GM12878 (cell line): ENCODE measurements at regions not wholly inside any gene's neighbourhood (a gene's known extent, or its start where the extent isn't known, plus 50 kb on each side); places are given as distances from the start of the nearest gene placed in this dataset.

Experiments used
- ATAC-seq: fragments of 200-7000 bp; cut with Tn5 transposase; 3 replicates; pipeline ENCODE4 v1.9.1; 2020; ENCODE audit warnings: mild to moderate bottlenecking, moderate library complexity
- BruUV-seq: library from RNA; stranded (reverse); fragments of 400-500 nt; replicated peaks from 2 replicates; lab custom pipeline; 2021; lab: Mats Ljungman, UMichigan
- CTCF ChIA-PET: fragments of 300-600 bp; sonication (Branson Sonifier 250); formaldehyde crosslinking; extraction: SDS; loops from one replicate; lab custom pipeline; 2021; ENCODE audit warnings: inconsistent platforms; lab: Yijun Ruan, JAX
- POLR2A ChIA-PET: fragments of 350-600 bp; formaldehyde crosslinking; extraction: SDS; loops from one replicate; lab custom pipeline; 2021; ENCODE audit warnings: inconsistent platforms; lab: Charles Lee
- RAD21 ChIA-PET: fragments of 300-600 bp; sonication (Branson Sonifier 250); formaldehyde crosslinking; loops from one replicate; lab custom pipeline; 2023; ENCODE audit warnings: antibody characterized with exemption; ENCODE audit not compliant: unreplicated experiment; lab: Charles Lee
- SMC1A ChIA-PET: fragments of 300-600 bp; sonication (Branson Sonifier 250); formaldehyde crosslinking; loops from one replicate; lab custom pipeline; 2023; ENCODE audit not compliant: unreplicated experiment, uncharacterized antibody; lab: Charles Lee
- DNase-seq: peaks from one replicate; pipeline ENCODE4 v3.0.0-alpha.2; 2011; ENCODE audit warnings: low read depth, low spot score
- FAIRE-seq: peaks from 3 replicates; lab custom pipeline; 2011; peaks lifted over from hg19 to GRCh38; lab: Jason Lieb, UNC
- H2AFZ ChIP-seq: 2 replicates; pipeline ENCODE4 v1.6.0; 2011; ENCODE audit warnings: low read depth, low read length, control low read depth; ENCODE audit not compliant: control insufficient read depth
- H3K27ac ChIP-seq: 2 replicates; pipeline ENCODE4 v1.5.1; 2011; ENCODE audit warnings: control low read depth; ENCODE audit not compliant: control insufficient read depth, insufficient read depth
- H3K27me3 ChIP-seq, 2 experiments: replicated peaks in 1 of 2; 2 replicates each; pipeline versions ENCODE4 v1.6.0 to v1.6.1; 2011; ENCODE audit warnings: low read length in 1 of 2; ENCODE audit not compliant: control insufficient read depth in 2 of 2, insufficient read depth in 2 of 2
- H3K36me3 ChIP-seq, 2 experiments: 2 replicates each; pipeline ENCODE4 v1.5.1; 2011; ENCODE audit warnings: low read length in 1 of 2; ENCODE audit not compliant: control insufficient read depth in 2 of 2, insufficient read depth in 2 of 2
- H3K4me1 ChIP-seq: 2 replicates; pipeline ENCODE4 v1.6.1; 2011; ENCODE audit warnings: mild to moderate bottlenecking, low read length, moderate library complexity, mixed read lengths; ENCODE audit not compliant: control insufficient read depth, insufficient read depth
- H3K4me2 ChIP-seq: 2 replicates; pipeline ENCODE4 v1.6.0; 2011; ENCODE audit warnings: control low read depth; ENCODE audit not compliant: control insufficient read depth, insufficient read depth
- H3K4me3 ChIP-seq: fragments of 200-600 bp; sonication (generic); 2 replicates; pipeline ENCODE4 v1.5.1; 2016
- H3K79me2 ChIP-seq: 2 replicates; pipeline ENCODE4 v1.6.0; 2011; ENCODE audit warnings: low read length; ENCODE audit not compliant: control insufficient read depth, insufficient read depth
- H3K9ac ChIP-seq: 2 replicates; pipeline ENCODE4 v1.8.0; 2011; ENCODE audit warnings: low read length, control low read depth, mixed read lengths; ENCODE audit not compliant: control insufficient read depth, insufficient read depth
- H3K9me3 ChIP-seq: replicated peaks from 3 replicates; pipeline ENCODE4 v1.5.1; 2011; ENCODE audit warnings: mild to moderate bottlenecking, low read length; ENCODE audit not compliant: control insufficient read depth, insufficient read depth
- H4K20me1 ChIP-seq: 2 replicates; pipeline ENCODE4 v1.6.0; 2011; ENCODE audit not compliant: control insufficient read depth, insufficient read depth
- ASH2L ChIP-seq: fragments of 300-600, 200-600 bp; sonication (generic); IDR thresholded peaks from 2 replicates; pipeline ENCODE4 v1.6.1; 2017; ENCODE audit warnings: low read depth, mild to moderate bottlenecking, borderline replicate concordance
- ATF3 ChIP-seq: IDR thresholded peaks from 2 replicates; pipeline ENCODE4 v1.6.1; 2011; ENCODE audit warnings: low read depth, mild to moderate bottlenecking, low read length, moderate library complexity, borderline replicate concordance; ENCODE audit errors: extremely low read depth
- EGR1 ChIP-seq, 2 experiments: IDR thresholded peaks; 1 replicate in 1 of 2; 2 replicates in 1 of 2; pipeline ENCODE4 v1.6.1; 2011 to 2012; ENCODE audit warnings: low read depth in 2 of 2, low read length in 2 of 2, borderline replicate concordance in 1 of 2, mild to moderate bottlenecking in 1 of 2, moderate library complexity in 1 of 2
- HDAC2 ChIP-seq: fragments of 200-600 bp; sonication (generic); IDR thresholded peaks from 2 replicates; pipeline ENCODE4 v1.6.1; 2017
- MAX ChIP-seq: IDR thresholded peaks from 2 replicates; pipeline ENCODE4 v1.6.1; 2012; ENCODE audit warnings: low read depth, low read length, improper control_type of control experiment
- NFYB ChIP-seq: IDR thresholded peaks from 2 replicates; pipeline ENCODE4 v1.6.1; 2011; ENCODE audit warnings: low read depth, mild to moderate bottlenecking, low read length, improper control_type of control experiment, moderate library complexity; ENCODE audit not compliant: insufficient read depth
- NKRF ChIP-seq: fragments of 450-650 bp; conservative IDR thresholded peaks from 2 replicates; pipeline ENCODE4 v1.6.1; 2017; ENCODE audit warnings: mild to moderate bottlenecking, moderate library complexity
- RAD21 ChIP-seq: IDR thresholded peaks from 2 replicates; pipeline ENCODE4 v1.6.1; 2011; ENCODE audit warnings: mild to moderate bottlenecking, low read depth, low read length, moderate library complexity; ENCODE audit not compliant: insufficient read depth
- RB1 ChIP-seq: fragments of 450-650 bp; formaldehyde crosslinking; IDR thresholded peaks from 2 replicates; pipeline ENCODE4 v1.6.1; 2017; ENCODE audit warnings: mild to moderate bottlenecking, borderline replicate concordance
- SPI1 ChIP-seq: IDR thresholded peaks from 2 replicates; pipeline ENCODE4 v1.6.1; 2011; ENCODE audit warnings: low read depth, mild to moderate bottlenecking, low read length, moderate library complexity, borderline replicate concordance; ENCODE audit not compliant: insufficient read depth
- STAT3 ChIP-seq: IDR thresholded peaks from 2 replicates; pipeline ENCODE4 v1.6.1; 2011; ENCODE audit warnings: low read depth, low read length, improper control_type of control experiment
- TARDBP ChIP-seq: IDR thresholded peaks from 2 replicates; pipeline ENCODE4 v1.6.1; 2016; ENCODE audit warnings: borderline replicate concordance
- YBX1 ChIP-seq: fragments of 450-650 bp; IDR thresholded peaks from 2 replicates; pipeline ENCODE4 v1.6.1; 2016; ENCODE audit warnings: antibody characterized with exemption
- ZNF274 ChIP-seq: IDR thresholded peaks from one replicate; pipeline ENCODE4 v1.8.0; 2011; ENCODE audit not compliant: insufficient read length, insufficient read depth
- ZNF622 ChIP-seq: fragments of 450-650 bp; IDR thresholded peaks from 2 replicates; pipeline ENCODE4 v1.6.1; 2017; ENCODE audit warnings: mild to moderate bottlenecking, inconsistent platforms
- WGBS: methylation state at CpG from one replicate; pipeline ENCODE4 v1.1.6; 2016; ENCODE audit warnings: low lambda C conversion rate; ENCODE audit not compliant: insufficient replicate concordance, insufficient coverage; ENCODE audit errors: missing lambda C conversion rate; 5-methylcytosine and 5-hydroxymethylcytosine counted together
- in situ Hi-C: fragments of 300-500 bp; cut with MboI; formaldehyde crosslinking; loops from 9 replicates; pipeline ENCODE4 v1.14.3; 2018; ENCODE audit warnings: mixed read lengths
- intact Hi-C: fragments of 100-400 bp; cut with micrococcal nuclease; formaldehyde crosslinking; loops from one replicate; pipeline ENCODE4 v1.14.2; 2022; ENCODE audit not compliant: unreplicated experiment

- Histone ChIP-seq H3K36me3 (no peaks in the 10 kb centered on the region), H3K4me2 (no peak overlapping the region), H3K9ac (no peak overlapping the region), H3K79me2 (no peaks in the 10 kb centered on the region), H3K9me3 (no peaks in the 10 kb centered on the region)
- POLR2A ChIA-PET: no interaction called here
- ATAC-seq (no peak), DNase-seq (no peak)
- WGBS: 34% methylated on average over 7 of the region's 10 CpGs
- SMC1A ChIA-PET: no interaction called here
- TF ChIP-seq SPI1 (no peak), STAT3 (no peak), TARDBP (no peak), NKRF (no peak), HDAC2 (no peak), ASH2L (no peak), ZNF622 (no peak), MAX (no peak), YBX1 (no peak), ATF3 (no peak), RAD21 (no peak), NFYB (no peak), RB1 (no peak), EGR1 (IDR thresholded peaks at IDR 0.05; ENCODE audit: borderline replicate concordance in 1 of 2, low read depth in 2 of 2, low read length in 2 of 2) (no peak), ZNF274 (no peak)
- TF ChIP-seq, all 136 proteins: peak for 0
- H3K27ac ChIP-seq: no peak overlapping the region
- RAD21 ChIA-PET: no interaction called here
- intact Hi-C loops: no loop called here
- H3K4me1 ChIP-seq: no peaks in the 10 kb centered on the region
- CTCF ChIA-PET: no interaction called here
- no TSS peak for BruUV-seq
- no peak overlapping the region for H2AFZ ChIP-seq
- no peak for FAIRE-seq
- no peaks in the 10 kb centered on the region for H4K20me1 ChIP-seq
- H3K27me3 ChIP-seq: no peaks in the 10 kb centered on the region
- in situ Hi-C loops: no loop called here
- no peak overlapping the region for H3K4me3 ChIP-seq
Measured at GRCh38 chr4:13703096-13703495, 75.6 kb upstream of the BOD1L1 start.
